SK-N-SH (cell line): ENCODE measurements at regions not wholly inside any gene's neighbourhood (a gene's known extent, or its start where the extent isn't known, plus 50 kb on each side); places are given as distances from the start of the nearest gene placed in this dataset.

Source experiments
- CTCF ChIA-PET: fragments of 300-600, 350-600 bp; formaldehyde crosslinking; extraction: SDS; loops from one replicate; lab custom pipeline; 2021; lab: Yijun Ruan, JAX
- POLR2A ChIA-PET: fragments of 350-600 bp; sonication (Branson Sonifier 250); formaldehyde crosslinking; extraction: SDS; loops from one replicate; lab custom pipeline; 2020; ENCODE audit warnings: antibody characterized with exemption, inconsistent platforms; lab: Yijun Ruan, JAX
- DNase-seq: peaks from one replicate; pipeline ENCODE4 v3.0.0; 2012
- H2AFZ ChIP-seq: fragments of 200-600 bp; sonication (generic); 2 replicates; pipeline ENCODE4 v1.8.1; 2016; ENCODE audit warnings: antibody characterized with exemption, mild to moderate bottlenecking, low read depth
- H3F3A ChIP-seq: fragments of 200-600 bp; sonication (generic); replicated peaks from 2 replicates; pipeline ENCODE3; 2016; ENCODE audit warnings: antibody characterized with exemption, mild to moderate bottlenecking; ENCODE audit not compliant: insufficient read depth
- H3K27ac ChIP-seq, 2 experiments: fragments of 200-500 bp in 1 of 2; fragments of 200-600 bp in 1 of 2; sonication (Bioruptor generic) in 1 of 2; sonication (generic), shearing (Covaris generic) in 1 of 2; 2 replicates each; pipeline versions ENCODE4 v1.5.1 to v1.6.1; 2014 to 2016; ENCODE audit warnings: low read depth in 2 of 2, inconsistent platforms in 1 of 2, low read length in 1 of 2, mild to moderate bottlenecking in 1 of 2, mixed read lengths in 1 of 2
- H3K27me3 ChIP-seq: fragments of 200-600 bp; sonication (generic), shearing (Covaris generic); 2 replicates; pipeline ENCODE4 v1.6.1; 2016; ENCODE audit warnings: mixed run types; ENCODE audit not compliant: insufficient read depth
- H3K36me3 ChIP-seq, 2 experiments: fragments of 200-500 bp in 1 of 2; fragments of 200-600 bp in 1 of 2; sonication (Bioruptor generic) in 1 of 2; sonication (generic) in 1 of 2; replicated peaks in 1 of 2; 2 replicates each; pipeline versions ENCODE3 to v1.5.1; 2014 to 2016; ENCODE audit warnings: low read length in 1 of 2, mild to moderate bottlenecking in 1 of 2; ENCODE audit not compliant: insufficient read depth in 2 of 2, control insufficient read depth in 1 of 2
- H3K4me1 ChIP-seq, 2 experiments: fragments of 200-500 bp in 1 of 2; fragments of 200-600 bp in 1 of 2; sonication (Bioruptor generic) in 1 of 2; sonication (generic), shearing (Covaris generic) in 1 of 2; 2 replicates each; pipeline versions ENCODE4 v1.5.1 to v1.6.1; 2014 to 2016; ENCODE audit warnings: low read depth in 1 of 2, low read length in 1 of 2, mixed run types in 1 of 2; ENCODE audit not compliant: insufficient read depth in 2 of 2, control insufficient read depth in 1 of 2
- H3K4me2 ChIP-seq: fragments of 200-600 bp; sonication (generic), shearing (Covaris generic); 2 replicates; pipeline ENCODE4 v1.6.1; 2017; ENCODE audit warnings: mixed run types
- H3K4me3 ChIP-seq, 2 experiments: fragments of 200-500 bp in 1 of 2; fragments of 200-600 bp in 1 of 2; sonication (Bioruptor generic) in 1 of 2; sonication (generic), shearing (Covaris generic) in 1 of 2; 2 replicates each; pipeline versions ENCODE4 v1.5.1 to v1.8.1; 2014 to 2016; ENCODE audit warnings: low read depth in 2 of 2, inconsistent platforms in 1 of 2, low read length in 1 of 2, mild to moderate bottlenecking in 1 of 2, mixed read lengths in 1 of 2, moderate library complexity in 1 of 2
- H3K79me2 ChIP-seq: fragments of 200-600 bp; sonication (generic); 2 replicates; pipeline ENCODE4 v1.8.1; 2017; ENCODE audit warnings: mild to moderate bottlenecking; ENCODE audit not compliant: insufficient read depth
- H3K9ac ChIP-seq: fragments of 200-600 bp; sonication (generic); 2 replicates; pipeline ENCODE4 v1.6.1; 2017; ENCODE audit warnings: mixed run types
- H3K9me2 ChIP-seq: fragments of 200-600 bp; sonication (generic); 2 replicates; pipeline ENCODE4 v1.6.1; 2017; ENCODE audit warnings: mixed run types
- H3K9me3 ChIP-seq: fragments of 200-600 bp; sonication (generic); 2 replicates; pipeline ENCODE4 v1.6.1; 2017; ENCODE audit warnings: mixed run types, mild to moderate bottlenecking, moderate library complexity
- H4K20me1 ChIP-seq: fragments of 200-600 bp; sonication (generic); 2 replicates; pipeline ENCODE4 v1.6.1; 2017; ENCODE audit warnings: mild to moderate bottlenecking, mixed run types; ENCODE audit not compliant: insufficient read depth
- ELF1 ChIP-seq: IDR thresholded peaks from 2 replicates; pipeline ENCODE4 v1.4.0; 2012
- EP300 ChIP-seq, 2 experiments: IDR thresholded peaks; 2 replicates each; pipeline versions ENCODE4 v1.4.0 to v1.6.1; 2012; ENCODE audit warnings: borderline replicate concordance in 1 of 2, low read depth in 1 of 2, low read length in 1 of 2
- EZH2phosphoT487 ChIP-seq: fragments of 200-600 bp; sonication (generic); IDR thresholded peaks from 2 replicates; pipeline ENCODE4 v1.6.1; 2017; ENCODE audit warnings: low read depth, mixed run types, mild to moderate bottlenecking, antibody characterized with exemption, moderate library complexity, borderline replicate concordance
- FOXM1 ChIP-seq: IDR thresholded peaks from 2 replicates; pipeline ENCODE4 v1.4.0; 2012; ENCODE audit warnings: low read depth, mild to moderate bottlenecking
- JUND ChIP-seq: IDR thresholded peaks from 2 replicates; pipeline ENCODE4 v1.4.0; 2012
- MEF2A ChIP-seq: IDR thresholded peaks from 2 replicates; pipeline ENCODE4 v1.4.0; 2012; ENCODE audit warnings: low read depth, borderline replicate concordance
- NRF1 ChIP-seq: IDR thresholded peaks from 2 replicates; pipeline ENCODE4 v1.6.1; 2012; ENCODE audit warnings: low read depth, mild to moderate bottlenecking, low read length
- RAD21 ChIP-seq: IDR thresholded peaks from 2 replicates; pipeline ENCODE4 v1.6.1; 2012; ENCODE audit warnings: mild to moderate bottlenecking, low read length
- SIN3A ChIP-seq: IDR thresholded peaks from 2 replicates; pipeline ENCODE4 v1.6.1; 2012; ENCODE audit warnings: low read depth, mild to moderate bottlenecking, low read length, moderate library complexity, borderline replicate concordance
- SMC3 ChIP-seq: IDR thresholded peaks from 2 replicates; pipeline ENCODE4 v1.6.1; 2012; ENCODE audit warnings: low read depth, low read length, improper control_type of control experiment
- TAF1 ChIP-seq: IDR thresholded peaks from 2 replicates; pipeline ENCODE4 v1.6.1; 2012; ENCODE audit warnings: low read depth, mild to moderate bottlenecking, low read length, moderate library complexity, borderline replicate concordance
- TCF12 ChIP-seq: IDR thresholded peaks from 2 replicates; pipeline ENCODE4 v1.4.0; 2012
- TEAD4 ChIP-seq: IDR thresholded peaks from 2 replicates; pipeline ENCODE4 v1.4.0; 2012; ENCODE audit warnings: mild to moderate bottlenecking, borderline replicate concordance; ENCODE audit not compliant: insufficient read depth
- WGBS: methylation state at CpG from one replicate; pipeline ENCODE4 v1.1.6; 2017; ENCODE audit warnings: low lambda C conversion rate; 5-methylcytosine and 5-hydroxymethylcytosine counted together
- TF ChIP-seq, protein P1 (sequence below): IDR thresholded peaks from 2 replicates; pipeline ENCODE4 v1.4.0; 2012; ENCODE audit warnings: low read depth, borderline replicate concordance
- TF ChIP-seq, protein P2 (sequence below): fragments of 150-350 bp; IDR thresholded peaks from 2 replicates; pipeline ENCODE4 v1.6.1; 2016; ENCODE audit warnings: mild to moderate bottlenecking, low read depth, low read length
- TF ChIP-seq, protein P3 (sequence below): fragments of 150-350 bp; IDR thresholded peaks from 2 replicates; pipeline ENCODE4 v1.6.1; 2017; ENCODE audit warnings: antibody characterized with exemption, low read length, low read depth, borderline replicate concordance
- TF ChIP-seq, protein P4 (sequence below): IDR thresholded peaks from 2 replicates; pipeline ENCODE4 v1.4.0; 2012; ENCODE audit warnings: low read depth, borderline replicate concordance
- TF ChIP-seq, protein P5 (sequence below): IDR thresholded peaks from 2 replicates; pipeline ENCODE4 v1.4.0; 2012; ENCODE audit warnings: low read depth

DNA sequence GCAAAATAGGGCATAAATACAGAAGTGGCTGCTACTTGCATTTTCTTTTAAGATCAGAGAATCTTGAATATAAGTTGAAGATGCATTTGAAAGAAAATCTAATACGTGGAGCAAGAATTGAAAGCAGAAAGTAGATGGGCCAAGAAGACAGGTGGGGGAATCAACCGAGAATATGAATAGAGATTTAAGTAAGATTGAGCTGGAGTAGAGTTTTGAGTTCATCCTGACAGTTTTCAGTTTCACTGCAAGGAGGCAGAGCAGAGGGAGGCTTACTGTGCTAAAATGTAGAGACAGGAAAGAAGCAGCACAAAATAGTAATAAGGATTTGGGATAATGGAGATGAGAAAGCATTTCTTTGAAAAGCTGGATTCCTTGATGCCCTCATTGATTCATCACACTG lies 214.5 kb downstream of the GJA1 start:
- peaks cover 17% of the 10 kb centered on the region for H3F3A ChIP-seq
- no peaks in the 10 kb centered on the region for H3K9me2 ChIP-seq
- H3K4me3 ChIP-seq: no peak overlapping the region
- DNase-seq: no peak
- H3K79me2 ChIP-seq: no peaks in the 10 kb centered on the region
- H3K4me1 ChIP-seq: peaks cover 11 to 45% of the 10 kb centered on the region in 2 experiments; a peak in 3 of 4 replicates
- no peaks in the 10 kb centered on the region for H3K36me3 ChIP-seq
- no peaks in the 10 kb centered on the region for H4K20me1 ChIP-seq
- H3K4me2 ChIP-seq: no peak overlapping the region
- H3K27ac ChIP-seq: no peak overlapping the region
- ChIA-PET POLR2A (no interaction called here), CTCF (interaction anchor here (1.4 to 1.6 kb wide), 2 partner anchors 11 to 17 kb away, joined by 3 read pairs; no protein-coding TSS in a partner anchor)
- H3K9me3 ChIP-seq: no peaks in the 10 kb centered on the region
- no peaks in the 10 kb centered on the region for H3K27me3 ChIP-seq
- no peak overlapping the region for H3K9ac ChIP-seq
- 95% methylated on average over 2 of the region's 2 CpGs for WGBS
- no peak for TF ChIP-seq RAD21
- no peak for TF ChIP-seq JUND
- TF ChIP-seq TEAD4: no peak
- TF ChIP-seq, protein P1, sequence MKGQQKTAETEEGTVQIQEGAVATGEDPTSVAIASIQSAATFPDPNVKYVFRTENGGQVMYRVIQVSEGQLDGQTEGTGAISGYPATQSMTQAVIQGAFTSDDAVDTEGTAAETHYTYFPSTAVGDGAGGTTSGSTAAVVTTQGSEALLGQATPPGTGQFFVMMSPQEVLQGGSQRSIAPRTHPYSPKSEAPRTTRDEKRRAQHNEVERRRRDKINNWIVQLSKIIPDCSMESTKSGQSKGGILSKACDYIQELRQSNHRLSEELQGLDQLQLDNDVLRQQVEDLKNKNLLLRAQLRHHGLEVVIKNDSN: no peak
- no peak for TF ChIP-seq ELF1
- TF ChIP-seq SIN3A: no peak
- TF ChIP-seq MEF2A: no peak
- no peak for TF ChIP-seq NRF1
- no peak for TF ChIP-seq EP300 (IDR thresholded peaks at IDR 0.05; ENCODE audit: borderline replicate concordance in 1 of 2, low read depth in 1 of 2, low read length in 1 of 2)
- TF ChIP-seq, protein P2, sequence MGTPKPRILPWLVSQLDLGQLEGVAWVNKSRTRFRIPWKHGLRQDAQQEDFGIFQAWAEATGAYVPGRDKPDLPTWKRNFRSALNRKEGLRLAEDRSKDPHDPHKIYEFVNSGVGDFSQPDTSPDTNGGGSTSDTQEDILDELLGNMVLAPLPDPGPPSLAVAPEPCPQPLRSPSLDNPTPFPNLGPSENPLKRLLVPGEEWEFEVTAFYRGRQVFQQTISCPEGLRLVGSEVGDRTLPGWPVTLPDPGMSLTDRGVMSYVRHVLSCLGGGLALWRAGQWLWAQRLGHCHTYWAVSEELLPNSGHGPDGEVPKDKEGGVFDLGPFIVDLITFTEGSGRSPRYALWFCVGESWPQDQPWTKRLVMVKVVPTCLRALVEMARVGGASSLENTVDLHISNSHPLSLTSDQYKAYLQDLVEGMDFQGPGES: no peak
- no peak for TF ChIP-seq SMC3
- no peak for TF ChIP-seq TCF12
- TF ChIP-seq, protein P3, sequence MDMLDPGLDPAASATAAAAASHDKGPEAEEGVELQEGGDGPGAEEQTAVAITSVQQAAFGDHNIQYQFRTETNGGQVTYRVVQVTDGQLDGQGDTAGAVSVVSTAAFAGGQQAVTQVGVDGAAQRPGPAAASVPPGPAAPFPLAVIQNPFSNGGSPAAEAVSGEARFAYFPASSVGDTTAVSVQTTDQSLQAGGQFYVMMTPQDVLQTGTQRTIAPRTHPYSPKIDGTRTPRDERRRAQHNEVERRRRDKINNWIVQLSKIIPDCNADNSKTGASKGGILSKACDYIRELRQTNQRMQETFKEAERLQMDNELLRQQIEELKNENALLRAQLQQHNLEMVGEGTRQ: no peak
- TF ChIP-seq FOXM1: no peak
- TF ChIP-seq, protein P4, sequence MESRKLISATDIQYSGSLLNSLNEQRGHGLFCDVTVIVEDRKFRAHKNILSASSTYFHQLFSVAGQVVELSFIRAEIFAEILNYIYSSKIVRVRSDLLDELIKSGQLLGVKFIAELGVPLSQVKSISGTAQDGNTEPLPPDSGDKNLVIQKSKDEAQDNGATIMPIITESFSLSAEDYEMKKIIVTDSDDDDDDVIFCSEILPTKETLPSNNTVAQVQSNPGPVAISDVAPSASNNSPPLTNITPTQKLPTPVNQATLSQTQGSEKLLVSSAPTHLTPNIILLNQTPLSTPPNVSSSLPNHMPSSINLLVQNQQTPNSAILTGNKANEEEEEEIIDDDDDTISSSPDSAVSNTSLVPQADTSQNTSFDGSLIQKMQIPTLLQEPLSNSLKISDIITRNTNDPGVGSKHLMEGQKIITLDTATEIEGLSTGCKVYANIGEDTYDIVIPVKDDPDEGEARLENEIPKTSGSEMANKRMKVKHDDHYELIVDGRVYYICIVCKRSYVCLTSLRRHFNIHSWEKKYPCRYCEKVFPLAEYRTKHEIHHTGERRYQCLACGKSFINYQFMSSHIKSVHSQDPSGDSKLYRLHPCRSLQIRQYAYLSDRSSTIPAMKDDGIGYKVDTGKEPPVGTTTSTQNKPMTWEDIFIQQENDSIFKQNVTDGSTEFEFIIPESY: no peak
- no peak for TF ChIP-seq EZH2phosphoT487
- TF ChIP-seq, protein P5, sequence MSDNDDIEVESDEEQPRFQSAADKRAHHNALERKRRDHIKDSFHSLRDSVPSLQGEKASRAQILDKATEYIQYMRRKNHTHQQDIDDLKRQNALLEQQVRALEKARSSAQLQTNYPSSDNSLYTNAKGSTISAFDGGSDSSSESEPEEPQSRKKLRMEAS: no peak
- no peak for TF ChIP-seq TAF1
- no peak overlapping the region for H2AFZ ChIP-seq
